ENCODE measurements at regions not wholly inside any gene's neighbourhood (a gene's known extent, or its start where the extent isn't known, plus 50 kb on each side); places are given as distances from the start of the nearest gene placed in this dataset.

DNA sequence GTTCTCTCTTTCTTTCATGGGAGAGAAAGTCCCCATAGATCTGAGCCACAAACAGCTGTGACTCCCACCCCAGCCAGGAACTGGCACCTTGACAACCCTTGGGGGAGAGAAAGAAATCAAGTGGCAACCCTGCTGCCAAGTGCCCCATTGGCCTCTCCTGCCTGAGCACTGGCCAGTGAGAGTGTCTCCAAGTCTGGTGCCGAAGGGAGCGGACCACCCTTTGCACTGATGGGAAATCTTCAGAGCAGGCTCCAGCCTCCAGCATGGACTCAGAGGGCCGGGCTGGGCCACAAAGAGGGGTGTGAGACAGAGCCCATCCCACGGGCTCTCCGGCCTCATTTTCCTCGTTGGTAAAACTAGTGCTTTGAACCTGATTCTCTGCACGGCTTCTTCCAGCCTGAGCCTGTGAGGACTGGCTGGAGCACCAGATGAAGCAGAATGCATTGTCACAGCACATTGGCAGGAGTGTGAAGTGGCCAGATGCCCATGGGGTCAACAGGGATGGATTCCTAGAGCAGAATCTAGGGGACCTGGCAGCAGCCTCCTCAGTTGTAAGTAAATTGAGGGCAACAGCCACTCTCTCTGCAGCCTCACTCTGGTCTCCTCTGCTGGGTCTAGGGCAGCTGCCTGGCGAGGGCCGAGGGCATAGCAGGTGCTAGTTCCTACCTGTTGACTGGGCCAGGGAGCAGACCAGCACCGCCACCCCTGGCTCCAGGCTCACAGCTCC, 81.4 kb downstream of the TRIM29 start:
- intact Hi-C loops (cut with micrococcal nuclease; ENCODE audit: unreplicated experiment) (no loop called here), in situ Hi-C loops (cut with HindIII; ENCODE audit: extremely low pct_ligation_motif_present, low pct_unique_long_range_greater_than_20kb) (no loop called here)
- Histone ChIP-seq H4K20me1 (ENCODE audit: insufficient read depth, low read length) (no peaks in the 10 kb centered on the region), H3K4me2 (ENCODE audit: low read depth, low read length) (no peak overlapping the region), H3K9ac (ENCODE audit: insufficient read depth, low read depth, low read length) (no peak overlapping the region), H3K27ac (ENCODE audit: extremely low read length, insufficient read depth, low read length) (no peak overlapping the region), H3K4me1 (ENCODE audit: insufficient read depth, low read length) (no peaks in the 10 kb centered on the region), H3K4me3 (replicated peaks in 1 of 3; ENCODE audit: insufficient read depth in 1 of 3, low read depth in 2 of 3, low read length in 3 of 3) (no peak overlapping the region), H3K27me3 (ENCODE audit: control insufficient read depth in 1 of 2, insufficient read depth in 2 of 2, low read length in 2 of 2) (peaks cover 7 to 36% of the 10 kb centered on the region in 2 experiments; a peak in 3 of 5 replicates), H3K79me2 (ENCODE audit: insufficient read depth, low read length) (no peaks in the 10 kb centered on the region), H3K36me3 (replicated peaks in 1 of 2; ENCODE audit: control insufficient read depth in 1 of 2, insufficient read depth in 2 of 2, low read length in 2 of 2) (no peaks in the 10 kb centered on the region), H2AFZ (ENCODE audit: low read length) (no peak overlapping the region), H3K9me3 (ENCODE audit: low read length) (no peaks in the 10 kb centered on the region)
- ChIA-PET POLR2A (no interaction called here), CTCF (ENCODE audit: low intra/inter-chr PET ratio, low total read pairs) (no interaction called here)
- no peak for TF ChIP-seq NFE2L1 (CRISPR knock-in tag; IDR thresholded peaks at IDR 0.05; ENCODE audit: borderline replicate concordance)
- TF ChIP-seq HNRNPH1 (optimal IDR thresholded peaks at IDR 0.05; ENCODE audit: low read depth, low read length) = no peak
- TF ChIP-seq SNAPC5 (CRISPR knock-in tag; IDR thresholded peaks at IDR 0.05; ENCODE audit: borderline replicate concordance) = no peak
- no peak for TF ChIP-seq ZNF800 (CRISPR knock-in tag; IDR thresholded peaks at IDR 0.05)
- TF ChIP-seq ZNF766 (CRISPR knock-in tag; IDR thresholded peaks at IDR 0.05; ENCODE audit: borderline replicate concordance) = no peak
- no peak for TF ChIP-seq ZNF607 (CRISPR knock-in tag; IDR thresholded peaks at IDR 0.05; ENCODE audit: borderline replicate concordance)
- no peak for TF ChIP-seq YEATS2 (CRISPR knock-in tag; IDR thresholded peaks at IDR 0.05; ENCODE audit: borderline replicate concordance)
- ATAC-seq (no peak; the same call in 2 of the 3 replicates), FAIRE-seq (no peak), DNase-seq (ENCODE audit: low spot score) (no peak)
- 54% methylated on average over 7 of the region's 10 CpGs for WGBS (ENCODE audit: low lambda C conversion rate)
- BruUV-seq (replicated peaks) = no TSS peak

Measured in HepG2 (cell line).